ENCODE measurements at regions not wholly inside any gene's neighbourhood (a gene's known extent, or its start where the extent isn't known, plus 50 kb on each side); places are given as distances from the start of the nearest gene placed in this dataset.

DNA sequence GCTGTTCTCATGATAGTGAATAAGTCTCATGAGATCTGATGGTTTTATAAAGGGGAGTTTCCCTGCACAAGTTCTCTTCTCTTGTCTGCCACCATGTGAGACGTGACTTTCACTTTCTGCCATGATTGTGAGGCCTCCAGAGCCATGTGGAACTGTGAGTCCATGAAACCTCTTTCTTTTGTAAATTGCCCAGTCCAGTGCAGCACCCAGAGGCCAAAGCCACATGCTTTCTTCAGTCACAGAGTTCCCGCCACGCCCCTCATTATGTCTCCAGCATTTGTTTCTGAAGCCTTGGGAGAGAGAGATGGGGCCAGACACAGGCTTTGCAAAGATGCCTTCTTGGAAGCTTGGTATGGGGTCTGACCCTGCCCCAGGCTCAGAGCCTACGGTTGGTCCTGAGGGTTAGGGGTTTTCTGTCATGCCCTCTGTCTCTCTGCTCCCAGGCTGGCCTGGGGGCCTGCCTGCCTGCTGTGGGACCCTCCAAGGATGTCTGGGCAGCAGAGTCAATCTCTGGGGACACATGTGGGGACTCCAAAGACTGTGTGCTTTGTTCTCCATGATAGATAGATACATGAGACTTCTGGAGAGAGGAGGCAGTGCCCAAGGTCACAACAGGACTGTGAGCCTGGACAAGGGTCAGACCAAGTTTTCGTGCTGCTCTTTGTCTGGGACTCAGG lies 114.1 kb upstream of the PRMT8 start:
- no peak for TF ChIP-seq CTCF (conservative IDR thresholded peaks at IDR 0.05; ENCODE audit: low read depth, low read length)
- TF ChIP-seq EZH2 (IDR thresholded peaks at IDR 0.05; ENCODE audit: borderline replicate concordance, low read depth, low read length, poor library complexity, severe bottlenecking), result no peak

Data from A673 (cell line).